ENCODE measurements at regions not wholly inside any gene's neighbourhood (a gene's known extent, or its start where the extent isn't known, plus 50 kb on each side); places are given as distances from the start of the nearest gene placed in this dataset.
"Not testable (repeated sequence)": the region's sequence is repeated elsewhere in the genome, so short reads cannot be mapped to it uniquely, and the experiment has no call there.

DNA sequence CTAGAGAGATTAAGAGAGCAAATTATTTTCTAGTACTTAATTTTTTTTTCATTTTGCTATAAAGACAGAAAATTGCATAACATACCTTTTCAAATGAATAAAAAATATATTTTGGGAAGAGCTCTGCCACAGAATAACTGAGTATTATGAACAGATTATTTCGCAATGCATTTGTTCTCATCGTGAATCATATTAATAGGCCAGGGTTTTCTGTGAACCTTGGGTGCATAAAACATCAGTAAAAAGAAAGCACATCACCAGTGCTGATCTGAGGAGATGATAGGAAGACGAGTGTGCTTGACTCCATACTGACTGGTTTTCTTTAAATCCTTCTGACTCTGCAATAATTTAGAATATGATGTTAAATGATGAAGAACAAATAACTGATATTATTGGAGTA lies 409.1 kb downstream of the CPS1 start:
- Histone ChIP-seq H3K36me3 (replicated peaks; ENCODE audit: insufficient read depth, low read length) (no peaks in the 10 kb centered on the region), H3K9ac (ENCODE audit: low read length) (no peak overlapping the region), H3K27ac (ENCODE audit: low read length) (no peak overlapping the region), H3K9me2 (replicated peaks; ENCODE audit: insufficient read depth, low read length) (no peaks in the 10 kb centered on the region), H3K27me3 (replicated peaks; ENCODE audit: insufficient read depth, low read length) (no peaks in the 10 kb centered on the region), H2AFZ (ENCODE audit: low read length) (no peak overlapping the region), H3F3A (ENCODE audit: insufficient read depth, low read length) (no peaks in the 10 kb centered on the region), H3K4me1 (ENCODE audit: low read length) (no peaks in the 10 kb centered on the region), H3K4me3 (ENCODE audit: low read length) (no peak overlapping the region), H3K9me3 (replicated peaks; ENCODE audit: insufficient read depth, low read length) (no peaks in the 10 kb centered on the region), H3K4me2 (ENCODE audit: low read depth, low read length) (no peak overlapping the region), H3K79me2 (ENCODE audit: low read length) (no peaks in the 10 kb centered on the region), H4K20me1 (ENCODE audit: insufficient read depth, low read length) (no peaks in the 10 kb centered on the region)
- TF ChIP-seq EZH2phosphoT487 (IDR thresholded peaks at IDR 0.05; ENCODE audit: low read length) = no peak
- TF ChIP-seq CTCF (IDR thresholded peaks at IDR 0.05; ENCODE audit: low read length) = no peak
- TF ChIP-seq EZH2 (optimal IDR thresholded peaks at IDR 0.05; ENCODE audit: low read depth, low read length) = no peak
- no peak for DNase-seq

DNA sequence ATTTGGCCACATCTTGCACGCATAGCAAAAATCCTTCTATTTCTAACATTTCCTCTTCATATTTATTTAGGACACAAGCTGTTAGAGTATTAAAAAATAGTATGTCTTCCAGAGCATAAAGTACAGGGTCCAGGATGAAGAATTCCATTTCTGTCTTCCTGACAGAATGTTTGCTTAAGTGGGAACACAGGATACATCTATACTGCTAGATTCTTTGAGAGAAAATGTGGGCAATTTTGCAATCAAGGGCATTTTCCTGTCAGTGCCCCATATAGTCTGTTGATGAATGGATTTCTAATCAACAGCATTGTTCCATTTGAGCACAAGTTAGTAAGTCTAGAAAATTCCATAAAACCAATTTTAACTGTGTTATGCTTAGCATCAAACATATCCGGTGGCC lies 409.9 kb downstream of the CPS1 start:
- no peak overlapping the region for H3K4me2 ChIP-seq (ENCODE audit: low read depth, low read length)

DNA sequence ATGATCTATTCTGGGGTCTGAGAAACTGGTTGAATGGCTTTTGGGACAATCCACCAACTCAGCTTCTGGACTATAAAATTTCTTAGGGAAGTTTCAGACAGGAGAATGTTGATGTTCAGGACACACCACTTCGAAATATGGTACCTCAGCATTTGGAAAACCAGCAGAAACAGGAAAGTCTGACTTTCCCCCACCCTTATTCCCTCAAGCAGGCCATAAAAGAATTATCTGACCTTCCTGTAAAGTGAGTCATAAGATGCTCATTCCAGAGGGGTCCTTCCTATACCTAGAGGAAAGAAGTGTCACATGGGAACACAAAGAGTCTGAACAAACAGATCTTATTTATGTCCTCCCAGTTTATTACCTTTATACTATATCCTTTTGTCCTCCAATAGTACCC lies 415.0 kb downstream of the CPS1 start:
- Histone ChIP-seq H3K36me3 (replicated peaks; ENCODE audit: insufficient read depth, low read length) (no peaks in the 10 kb centered on the region), H3K9me3 (replicated peaks; ENCODE audit: insufficient read depth, low read length) (no peaks in the 10 kb centered on the region), H3F3A (ENCODE audit: insufficient read depth, low read length) (no peaks in the 10 kb centered on the region), H3K4me2 (ENCODE audit: low read depth, low read length) (no peak overlapping the region), H3K4me1 (ENCODE audit: low read length) (no peaks in the 10 kb centered on the region), H4K20me1 (ENCODE audit: insufficient read depth, low read length) (no peaks in the 10 kb centered on the region), H3K4me3 (ENCODE audit: low read length) (no peak overlapping the region), H2AFZ (ENCODE audit: low read length) (no peak overlapping the region), H3K27me3 (replicated peaks; ENCODE audit: insufficient read depth, low read length) (no peaks in the 10 kb centered on the region), H3K27ac (ENCODE audit: low read length) (no peak overlapping the region), H3K79me2 (ENCODE audit: low read length) (no peaks in the 10 kb centered on the region), H3K9ac (ENCODE audit: low read length) (no peak overlapping the region), H3K9me2 (replicated peaks; ENCODE audit: insufficient read depth, low read length) (no peaks in the 10 kb centered on the region)
- no peak for DNase-seq
- TF ChIP-seq EZH2phosphoT487 (IDR thresholded peaks at IDR 0.05; ENCODE audit: low read length) (no peak), EZH2 (optimal IDR thresholded peaks at IDR 0.05; ENCODE audit: low read depth, low read length) (no peak), CTCF (IDR thresholded peaks at IDR 0.05; ENCODE audit: low read length) (no peak)

More for the DNA sequence above, 409.9 kb downstream of the CPS1 start:
- Histone ChIP-seq H4K20me1 (ENCODE audit: insufficient read depth, low read length) (no peaks in the 10 kb centered on the region), H3K27ac (ENCODE audit: low read length) (no peak overlapping the region), H3K79me2 (ENCODE audit: low read length) (no peaks in the 10 kb centered on the region), H3K9me3 (replicated peaks; ENCODE audit: insufficient read depth, low read length) (no peaks in the 10 kb centered on the region), H3K36me3 (replicated peaks; ENCODE audit: insufficient read depth, low read length) (no peaks in the 10 kb centered on the region), H3K4me3 (ENCODE audit: low read length) (no peak overlapping the region), H3K9me2 (replicated peaks; ENCODE audit: insufficient read depth, low read length) (no peaks in the 10 kb centered on the region), H3K27me3 (replicated peaks; ENCODE audit: insufficient read depth, low read length) (no peaks in the 10 kb centered on the region), H3K4me1 (ENCODE audit: low read length) (no peaks in the 10 kb centered on the region), H2AFZ (ENCODE audit: low read length) (no peak overlapping the region), H3K9ac (ENCODE audit: low read length) (no peak overlapping the region), H3F3A (ENCODE audit: insufficient read depth, low read length) (no peaks in the 10 kb centered on the region)
- no peak for TF ChIP-seq EZH2 (optimal IDR thresholded peaks at IDR 0.05; ENCODE audit: low read depth, low read length)
- TF ChIP-seq EZH2phosphoT487 (IDR thresholded peaks at IDR 0.05; ENCODE audit: low read length) = no peak
- no peak for TF ChIP-seq CTCF (IDR thresholded peaks at IDR 0.05; ENCODE audit: low read length)
- no peak for DNase-seq

DNA sequence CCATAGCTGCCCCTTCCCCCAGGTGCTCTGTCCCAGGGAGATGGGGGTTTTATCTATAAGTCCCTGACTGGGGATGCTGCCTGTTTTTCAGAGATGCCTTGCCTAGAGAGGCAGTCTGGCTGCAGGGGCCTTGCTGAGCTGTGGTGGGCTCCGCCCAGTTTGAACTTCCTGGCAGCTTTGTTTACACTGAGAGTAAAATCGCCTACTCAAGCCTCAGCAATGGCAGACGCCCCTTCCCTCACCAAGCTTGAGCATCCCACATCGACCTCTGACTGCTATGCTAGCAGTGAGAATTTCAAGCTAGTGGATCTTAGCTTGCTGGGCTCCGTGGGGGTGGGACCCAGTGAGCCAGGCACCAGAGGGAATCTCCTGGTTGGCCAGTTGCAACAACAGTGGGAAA lies 430.4 kb downstream of the CPS1 start:
- not testable (repeated sequence) for H3K4me2 ChIP-seq (ENCODE audit: low read depth, low read length); H3K27me3 ChIP-seq (replicated peaks; ENCODE audit: insufficient read depth, low read length); H3K4me1 ChIP-seq (ENCODE audit: low read length); H3K9me3 ChIP-seq (replicated peaks; ENCODE audit: insufficient read depth, low read length); H3K4me3 ChIP-seq (ENCODE audit: low read length); H3K36me3 ChIP-seq (replicated peaks; ENCODE audit: insufficient read depth, low read length); H3K79me2 ChIP-seq (ENCODE audit: low read length); H3K9ac ChIP-seq (ENCODE audit: low read length); DNase-seq; H3K9me2 ChIP-seq (replicated peaks; ENCODE audit: insufficient read depth, low read length); H3K27ac ChIP-seq (ENCODE audit: low read length); H2AFZ ChIP-seq (ENCODE audit: low read length); H3F3A ChIP-seq (ENCODE audit: insufficient read depth, low read length); H4K20me1 ChIP-seq (ENCODE audit: insufficient read depth, low read length)
